Endothelial cell of umbilical vein (primary cell): ENCODE measurements at regions not wholly inside any gene's neighbourhood (a gene's known extent, or its start where the extent isn't known, plus 50 kb on each side); places are given as distances from the start of the nearest gene placed in this dataset.
A peak's percentile ranks its signal among the peaks of the same experiment; 100 is the strongest.

Experiments
- BruUV-seq: library from RNA; stranded (reverse); fragments of 400-500 nt; replicated peaks from 2 replicates; lab custom pipeline; 2021; lab: Mats Ljungman, UMichigan
- CTCF ChIA-PET: fragments of 300-600, 350-600 bp; sonication (Branson Sonifier 250); formaldehyde crosslinking; loops from one replicate; lab custom pipeline; 2021; ENCODE audit warnings: antibody characterized with exemption, inconsistent platforms; lab: Charles Lee
- POLR2A ChIA-PET: fragments of 300-600, 350-600 bp; sonication (Branson Sonifier 250); formaldehyde crosslinking; loops from one replicate; lab custom pipeline; 2021; ENCODE audit warnings: antibody characterized with exemption, inconsistent platforms; lab: Charles Lee
- DNase-seq: peaks from one replicate; pipeline ENCODE4 v3.0.0-alpha.2; 2011; ENCODE audit warnings: low read depth, low spot score
- FAIRE-seq: peaks from 2 replicates; lab custom pipeline; 2011; peaks lifted over from hg19 to GRCh38; lab: Jason Lieb, UNC
- H2AFZ ChIP-seq: 2 replicates; pipeline ENCODE4 v1.6.0; 2012; ENCODE audit warnings: low read depth, low read length, control low read depth, inconsistent platforms
- H3K27ac ChIP-seq: 2 replicates; pipeline ENCODE4 v1.5.1; 2011; ENCODE audit warnings: low read depth, mild to moderate bottlenecking, control low read depth, low read length, moderate library complexity; ENCODE audit not compliant: insufficient read depth
- H3K27me3 ChIP-seq, 2 experiments: 2 replicates each; pipeline versions ENCODE4 v1.6.0 to v1.6.1; 2011; ENCODE audit warnings: low read length in 2 of 2, mixed read lengths in 1 of 2; ENCODE audit not compliant: control insufficient read depth in 2 of 2, insufficient read depth in 2 of 2
- H3K36me3 ChIP-seq, 2 experiments: 2 replicates in 1 of 2; 3 replicates in 1 of 2; pipeline ENCODE4 v1.5.1; 2011; ENCODE audit warnings: low read length in 2 of 2, mild to moderate bottlenecking in 1 of 2, moderate library complexity in 1 of 2; ENCODE audit not compliant: control insufficient read depth in 2 of 2, insufficient read depth in 2 of 2; ENCODE audit errors: extremely low read depth in 1 of 2
- H3K4me1 ChIP-seq: 3 replicates; pipeline ENCODE4 v1.5.1; 2011; ENCODE audit warnings: mild to moderate bottlenecking, low read length; ENCODE audit not compliant: control insufficient read depth, insufficient read depth; ENCODE audit errors: extremely low read depth
- H3K4me2 ChIP-seq: 2 replicates; pipeline ENCODE4 v1.6.1; 2011; ENCODE audit warnings: low read length, control low read depth, mixed read lengths; ENCODE audit not compliant: insufficient read depth
- H3K4me3 ChIP-seq, 3 experiments: fragments of 200-600 bp in 1 of 3; sonication (generic), shearing (Covaris generic) in 1 of 3; replicated peaks in 1 of 3; 2 replicates each; pipeline ENCODE4 v1.5.1; 2011 to 2016; ENCODE audit warnings: control low read depth in 3 of 3, low read length in 3 of 3, mild to moderate bottlenecking in 2 of 3, inconsistent platforms in 1 of 3, low read depth in 1 of 3, moderate library complexity in 1 of 3; ENCODE audit not compliant: insufficient read depth in 1 of 3
- H3K79me2 ChIP-seq: 2 replicates; pipeline ENCODE4 v1.6.0; 2012; ENCODE audit warnings: low read length, inconsistent platforms; ENCODE audit not compliant: control insufficient read depth, insufficient read depth
- H3K9ac ChIP-seq: replicated peaks from 2 replicates; pipeline ENCODE3; 2011; ENCODE audit warnings: low read length, control low read depth; ENCODE audit not compliant: insufficient read depth; ENCODE audit errors: extremely low read depth
- H3K9me1 ChIP-seq: replicated peaks from 3 replicates; pipeline ENCODE4 v1.6.0; 2011; ENCODE audit warnings: mild to moderate bottlenecking, low read length; ENCODE audit not compliant: control insufficient read depth, insufficient read depth; ENCODE audit errors: extremely low read depth
- H3K9me3 ChIP-seq: replicated peaks from 2 replicates; pipeline ENCODE4 v1.5.1; 2012; ENCODE audit warnings: low read length, inconsistent platforms; ENCODE audit not compliant: control insufficient read depth, insufficient read depth
- H4K20me1 ChIP-seq: replicated peaks from 2 replicates; pipeline ENCODE3; 2011; ENCODE audit warnings: mild to moderate bottlenecking, low read length; ENCODE audit not compliant: control insufficient read depth, insufficient read depth; ENCODE audit errors: extremely low read depth
- GATA2 ChIP-seq: IDR thresholded peaks from 2 replicates; pipeline ENCODE4 v1.7.0; 2011; ENCODE audit warnings: low read depth, mild to moderate bottlenecking, moderate library complexity, mixed read lengths, low read length; ENCODE audit not compliant: insufficient read length, insufficient read depth
- MAX ChIP-seq: IDR thresholded peaks from 2 replicates; pipeline ENCODE4 v1.6.1; 2011; ENCODE audit not compliant: insufficient read depth, insufficient read length
- POLR2AphosphoS5 ChIP-seq: IDR thresholded peaks from 2 replicates; pipeline ENCODE4 v1.6.1; 2012; ENCODE audit warnings: low read depth, mild to moderate bottlenecking, control low read depth, low read length, moderate library complexity; ENCODE audit not compliant: insufficient read depth
- dilution Hi-C: fragments of 300-500 bp; cut with MboI; formaldehyde crosslinking; loops from one replicate; pipeline ENCODE4 v1.15.0; 2019; ENCODE audit warnings: low sequenced_read_pairs; ENCODE audit not compliant: extremely low pct_ligation_motif_present
- intact Hi-C: fragments of 100-400 bp; cut with micrococcal nuclease; formaldehyde crosslinking; loops from one replicate; pipeline ENCODE4 v1.10.0; 2022

DNA sequence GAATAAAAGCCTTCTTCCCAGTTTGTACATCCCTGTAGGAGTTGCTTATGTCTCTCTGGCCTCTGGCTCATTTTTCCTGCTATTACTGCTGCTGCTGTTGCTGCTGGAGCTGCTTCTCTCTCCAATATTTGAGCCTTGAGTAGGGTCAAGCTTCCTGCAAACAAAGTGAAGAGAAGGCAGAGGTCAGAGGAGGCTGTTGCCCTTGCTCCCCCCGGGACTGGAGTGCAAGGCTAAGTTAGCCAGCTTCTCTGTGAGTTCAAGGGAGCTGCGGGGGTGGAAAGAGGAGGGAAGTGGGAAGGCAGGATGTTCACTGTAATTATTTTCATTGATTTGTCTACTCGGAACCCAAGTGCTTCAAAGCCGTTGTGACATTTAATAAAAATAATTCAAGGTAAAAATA lies 77.0 kb upstream of the TMEM132E start:
- intact Hi-C loops (no loop called here), dilution Hi-C loops (no loop called here)
- Histone ChIP-seq H3K27me3 (no peaks in the 10 kb centered on the region), H3K9me1 (no peaks in the 10 kb centered on the region), H3K4me1 (no peaks in the 10 kb centered on the region), H2AFZ (no peak overlapping the region), H3K9ac (no peak overlapping the region), H3K36me3 (no peaks in the 10 kb centered on the region), H4K20me1 (no peaks in the 10 kb centered on the region), H3K27ac (no peak overlapping the region), H3K9me3 (no peaks in the 10 kb centered on the region), H3K4me3 (no peak overlapping the region), H3K79me2 (no peaks in the 10 kb centered on the region), H3K4me2 (no peak overlapping the region)
- FAIRE-seq (no peak), DNase-seq (no peak)
- TF ChIP-seq MAX (no peak), GATA2 (no peak)
- ChIA-PET POLR2A (no interaction called here), CTCF (interaction anchor here (1.2 to 1.4 kb wide), 2 partner anchors 10 to 17 kb away, joined by 3 to 4 read pairs; no protein-coding TSS in a partner anchor)
- no TSS peak for BruUV-seq

GRCh38 chr17:34499576-34499975 lies 79.8 kb upstream of the TMEM132E start:
- no peaks in the 10 kb centered on the region for H3K9me3 ChIP-seq
- DNase-seq: peak; percentile 31
- H3K4me3 ChIP-seq: no peak overlapping the region
- ChIA-PET POLR2A (no interaction called here), CTCF (interaction anchor here (0.6 kb wide), 1 partner anchor 43 kb away, joined by 3 read pairs; no protein-coding TSS in a partner anchor)
- no peaks in the 10 kb centered on the region for H3K79me2 ChIP-seq
- no peak overlapping the region for H3K27ac ChIP-seq
- no peak overlapping the region for H2AFZ ChIP-seq
- intact Hi-C loops: no loop called here
- H3K4me2 ChIP-seq: no peak overlapping the region
- BruUV-seq: no TSS peak
- H3K36me3 ChIP-seq: no peaks in the 10 kb centered on the region
- H3K9ac ChIP-seq: no peak overlapping the region
- TF ChIP-seq GATA2 (peak; percentile 63), POLR2AphosphoS5 (no peak)
- H3K27me3 ChIP-seq: no peaks in the 10 kb centered on the region
- no peaks in the 10 kb centered on the region for H3K4me1 ChIP-seq
- dilution Hi-C loops: no loop called here
- no peaks in the 10 kb centered on the region for H3K9me1 ChIP-seq
- no peak for FAIRE-seq
- no peaks in the 10 kb centered on the region for H4K20me1 ChIP-seq
